Dedifferentiated amniotic fluid mesenchymal stem cell (primary cell): ENCODE measurements at regions not wholly inside any gene's neighbourhood (a gene's known extent, or its start where the extent isn't known, plus 50 kb on each side); places are given as distances from the start of the nearest gene placed in this dataset.
"Not testable (repeated sequence)": the region's sequence is repeated elsewhere in the genome, so short reads cannot be mapped to it uniquely, and the experiment has no call there.

ENCODE experiments used
- DNase-seq: peaks from one replicate; pipeline ENCODE4 v3.0.0-alpha.2; 2016; ENCODE audit errors: extremely low spot score

DNA sequence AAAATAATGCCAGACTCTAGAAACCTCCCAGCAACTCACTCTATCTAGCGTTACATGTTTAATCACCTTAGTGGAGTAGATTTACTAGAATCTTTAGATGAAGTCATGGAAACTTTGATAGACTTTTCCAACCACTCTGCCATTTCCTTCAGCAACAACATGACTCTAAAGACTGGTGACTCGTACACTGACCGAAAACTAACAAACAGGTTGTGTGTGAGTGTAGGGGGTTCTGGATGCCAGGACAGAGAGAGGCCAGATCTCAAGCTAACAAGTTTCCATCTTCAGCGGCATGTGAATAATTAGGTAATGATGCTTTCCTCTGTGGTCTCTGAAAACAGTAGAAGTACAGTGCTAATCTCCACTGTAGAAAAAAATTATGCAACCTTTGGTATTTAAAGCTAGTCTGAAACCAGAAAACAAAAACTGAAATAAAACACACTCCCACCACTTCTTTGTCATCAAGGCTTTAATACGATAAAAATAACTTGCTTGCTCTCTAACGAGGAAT, 286.4 kb downstream of the PRDM5 start:
- no peak for DNase-seq

DNA sequence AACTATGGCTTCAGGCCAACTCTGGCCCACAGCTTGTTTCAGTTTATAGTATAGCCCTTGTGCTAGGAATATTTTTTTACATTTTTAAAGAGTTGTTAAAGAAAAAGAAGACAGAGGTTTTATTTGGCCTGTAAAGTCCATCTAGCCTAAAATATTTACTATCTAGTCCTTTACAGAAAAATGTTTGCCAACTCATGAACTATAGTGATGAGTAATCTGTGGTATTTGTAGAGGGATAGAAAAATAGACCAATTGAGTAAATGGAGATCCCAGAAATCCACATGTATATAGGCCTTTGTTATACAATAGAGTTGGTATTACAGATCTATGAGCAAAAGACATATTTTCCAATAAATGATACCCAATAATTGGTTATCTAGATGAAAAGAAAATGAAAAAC, 288.7 kb downstream of the PRDM5 start:
- no peak for DNase-seq

DNA sequence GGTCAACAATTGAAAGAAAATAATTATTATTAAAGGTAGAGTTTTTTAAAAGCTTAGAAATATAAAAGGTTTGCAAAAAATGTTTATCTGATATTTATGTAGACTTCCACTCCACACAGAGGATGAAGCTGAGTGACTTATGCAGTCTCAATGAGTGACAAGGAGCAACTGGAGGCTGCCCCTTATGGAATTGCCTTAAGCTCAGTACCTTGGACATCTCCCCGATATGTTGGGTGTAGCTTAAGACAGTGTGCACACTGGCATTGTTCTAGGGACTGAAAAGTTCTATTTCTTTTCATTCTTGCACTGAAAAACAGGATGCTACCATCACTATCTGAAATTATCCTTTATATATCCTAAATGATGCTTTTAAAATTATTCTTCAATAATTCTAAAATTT, 292.1 kb downstream of the PRDM5 start:
- DNase-seq, result no peak

DNA sequence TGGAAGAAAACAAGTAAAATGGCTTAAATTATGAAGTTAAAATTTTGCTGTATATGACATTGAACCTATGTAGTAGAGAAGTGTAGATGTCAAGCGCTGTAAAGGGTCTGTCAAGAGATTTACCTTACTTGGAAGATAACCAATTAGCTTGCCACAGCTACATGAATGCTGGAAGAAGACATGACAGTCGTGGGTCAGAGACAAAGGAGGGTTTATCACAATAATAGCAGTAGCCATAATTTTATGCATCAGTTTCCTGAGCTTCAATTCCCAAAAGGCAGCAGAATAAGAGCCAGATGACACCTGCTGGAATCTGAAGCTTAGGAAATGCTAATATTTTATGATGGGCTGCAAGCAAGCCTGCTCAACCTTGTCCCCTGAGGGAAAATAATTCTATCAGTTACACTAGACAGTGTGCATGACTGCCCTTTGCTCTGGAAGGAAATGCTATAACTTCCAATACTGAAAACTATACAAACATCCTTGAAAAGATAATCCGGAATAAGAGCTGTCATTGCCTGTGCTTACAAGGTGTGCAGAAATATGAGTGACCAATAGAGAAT, 292.9 kb downstream of the PRDM5 start:
- DNase-seq, result no peak

DNA sequence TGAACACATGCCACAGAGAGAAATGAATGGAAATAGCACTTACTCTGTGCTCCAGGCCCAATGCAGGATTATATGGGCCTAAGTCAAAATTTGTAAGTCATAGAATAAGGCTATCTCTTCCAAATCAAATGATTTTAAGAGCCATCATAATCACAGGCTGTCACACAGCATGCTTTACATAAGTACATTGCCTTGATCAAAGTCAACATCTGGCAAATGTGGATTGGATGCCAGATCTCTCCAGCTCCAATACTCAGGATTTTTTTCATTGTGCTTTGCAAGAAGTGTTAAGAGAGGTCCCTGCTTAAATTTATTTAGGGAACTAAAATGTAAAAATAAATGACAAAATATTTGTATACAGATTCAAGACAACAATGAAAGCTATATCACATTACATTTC, 299.9 kb downstream of the PRDM5 start:
- DNase-seq, result no peak

DNA sequence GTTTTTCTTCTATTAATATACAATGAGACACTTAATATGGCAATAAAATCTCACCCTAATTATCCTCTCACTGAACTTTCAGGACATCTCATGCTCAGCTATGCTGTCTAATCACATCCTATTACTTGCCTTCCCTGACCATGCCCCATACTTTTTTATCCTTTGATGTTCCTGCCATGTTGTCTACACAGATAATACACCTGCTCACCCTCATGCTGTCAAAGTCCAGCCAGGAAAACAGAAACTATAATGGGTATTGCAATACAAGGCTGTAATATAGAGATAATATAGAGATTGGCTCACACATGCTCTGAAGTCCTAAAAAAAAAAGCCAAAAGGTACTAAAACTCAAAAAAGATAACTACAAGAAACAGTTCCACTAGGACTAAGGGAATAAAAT, 305.4 kb downstream of the PRDM5 start:
- DNase-seq, result no peak

DNA sequence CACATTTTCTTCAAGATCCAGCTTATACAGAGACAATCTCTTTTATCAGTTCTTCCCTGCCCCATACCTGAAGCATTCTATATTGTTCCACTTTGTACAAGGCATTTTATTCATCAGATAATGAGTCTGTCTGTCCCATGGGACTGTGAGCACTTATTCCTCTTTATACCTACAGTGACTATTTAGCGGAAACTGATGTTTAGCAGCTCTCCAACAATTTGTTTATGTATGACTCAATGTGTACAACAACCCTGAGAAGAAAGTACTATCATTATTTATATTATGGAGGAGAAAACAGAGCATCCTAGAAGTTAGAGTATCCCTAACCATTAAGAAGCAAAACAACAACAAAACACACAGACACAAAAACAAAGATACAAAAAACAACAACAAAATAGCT, 306.5 kb downstream of the PRDM5 start:
- DNase-seq, result no peak

DNA sequence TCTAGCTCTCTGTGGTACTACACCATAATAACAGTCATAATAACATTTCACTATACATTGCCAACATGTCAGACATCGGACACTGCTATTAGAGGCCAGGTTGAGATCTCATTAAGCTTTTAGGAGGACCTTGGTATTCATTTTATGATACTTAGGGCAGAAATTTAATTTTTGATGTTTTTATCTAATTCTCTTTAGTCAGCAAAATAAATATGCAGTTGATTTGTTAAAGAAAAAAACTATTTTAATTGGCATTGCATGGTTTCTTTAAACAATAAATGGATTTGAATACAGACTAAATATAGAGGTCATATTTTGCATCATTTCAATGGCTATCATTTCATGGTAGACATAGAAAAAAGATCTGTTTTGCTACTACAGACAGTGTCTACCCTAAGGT, 308.7 kb downstream of the PRDM5 start:
- no peak for DNase-seq

DNA sequence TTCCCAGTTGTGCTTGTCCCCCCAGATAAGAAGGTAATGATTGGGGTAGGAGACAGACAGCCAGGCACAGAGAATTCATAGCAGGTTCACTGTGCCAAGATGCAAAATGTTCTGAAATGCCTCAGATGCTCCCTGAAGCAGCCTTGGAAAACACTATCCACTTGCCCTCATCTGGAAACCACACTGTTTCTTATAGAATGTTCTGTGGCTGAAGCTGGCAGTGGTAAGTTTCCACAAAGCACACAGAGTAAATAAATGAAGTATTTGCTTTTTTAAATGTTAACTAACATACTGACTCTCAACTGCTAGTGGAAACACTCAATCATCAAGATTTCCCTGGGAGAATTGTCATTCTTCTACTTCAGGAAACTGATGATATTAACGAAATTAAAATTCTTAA, 311.4 kb downstream of the PRDM5 start:
- DNase-seq, result no peak

DNA sequence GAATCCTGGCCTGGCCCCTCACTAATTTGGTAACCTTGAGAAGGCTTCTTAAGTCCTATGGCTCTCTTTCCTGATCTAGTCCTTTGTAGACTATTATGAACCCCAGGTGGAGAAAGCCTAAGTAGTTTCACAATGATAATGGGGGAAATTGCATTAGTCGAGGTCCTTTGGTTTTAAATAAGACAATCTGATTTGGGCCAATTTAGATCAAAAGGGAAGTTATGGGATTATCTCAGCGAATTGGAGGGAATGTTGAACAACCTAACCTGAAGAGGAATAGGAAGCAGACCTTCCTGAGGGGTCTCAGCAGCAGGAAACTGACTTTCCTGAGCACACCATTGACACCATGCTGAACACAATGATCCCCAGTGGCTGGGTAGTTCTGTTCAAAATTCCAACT, 331.5 kb downstream of the PRDM5 start:
- no peak for DNase-seq

DNA sequence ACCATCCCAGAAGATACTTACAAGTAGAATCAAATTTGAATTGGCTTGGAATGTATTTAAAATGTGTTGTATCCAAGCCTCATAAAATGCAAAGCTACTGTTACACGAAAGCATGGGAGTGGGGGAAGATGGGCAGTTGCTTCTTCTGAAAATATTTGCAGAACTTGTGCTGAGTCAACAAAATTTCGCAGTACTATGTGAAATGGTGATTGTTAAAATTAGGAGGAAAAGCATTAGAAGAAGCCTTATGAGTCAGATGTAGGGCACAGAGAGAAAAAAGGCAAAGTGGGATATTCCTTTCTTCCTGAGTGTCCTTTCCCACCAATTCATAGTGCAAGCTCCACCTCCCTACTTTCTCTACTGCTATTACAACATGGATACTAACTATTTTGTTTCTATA, 332.7 kb downstream of the PRDM5 start:
- DNase-seq, result no peak

DNA sequence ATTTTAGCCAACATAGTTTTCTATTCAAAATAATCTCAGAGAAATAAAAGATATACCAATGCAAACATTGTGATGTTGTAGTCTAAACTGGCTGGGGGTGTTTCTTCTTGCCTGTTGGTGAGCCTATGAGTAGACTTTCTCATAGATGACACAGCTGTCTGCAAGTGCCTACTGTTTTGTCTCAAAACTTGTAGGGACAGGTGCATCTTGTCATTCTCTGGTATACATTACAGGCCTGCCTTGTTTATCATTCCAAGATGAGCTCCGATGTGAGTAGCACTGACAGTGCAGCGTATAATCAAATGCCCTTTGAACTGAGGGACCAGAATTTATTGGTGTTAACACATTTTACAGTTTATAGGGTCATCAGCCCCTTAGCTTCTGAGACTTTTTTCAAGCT, 353.8 kb downstream of the PRDM5 start:
- no peak for DNase-seq

DNA sequence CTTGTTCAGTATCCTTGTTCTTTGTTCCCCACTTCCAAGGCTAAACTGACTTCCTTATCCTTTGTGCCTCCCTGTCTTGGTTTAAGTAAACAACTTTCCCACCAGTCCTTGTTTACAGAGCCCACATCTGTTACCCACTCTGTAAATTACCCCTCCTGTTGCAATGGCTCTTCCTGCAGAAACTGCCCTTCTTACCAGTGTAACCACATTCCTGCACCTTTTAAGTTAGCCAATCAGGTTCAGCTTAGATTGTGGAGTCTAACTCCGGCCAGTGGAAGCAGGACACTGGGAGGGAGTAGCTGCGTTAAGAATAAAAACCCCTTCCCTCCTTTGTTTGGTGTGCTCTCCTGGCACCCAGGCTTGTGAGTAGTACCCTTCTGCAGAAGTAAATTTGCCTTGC, 360.9 kb downstream of the PRDM5 start:
- DNase-seq, result no peak

DNA sequence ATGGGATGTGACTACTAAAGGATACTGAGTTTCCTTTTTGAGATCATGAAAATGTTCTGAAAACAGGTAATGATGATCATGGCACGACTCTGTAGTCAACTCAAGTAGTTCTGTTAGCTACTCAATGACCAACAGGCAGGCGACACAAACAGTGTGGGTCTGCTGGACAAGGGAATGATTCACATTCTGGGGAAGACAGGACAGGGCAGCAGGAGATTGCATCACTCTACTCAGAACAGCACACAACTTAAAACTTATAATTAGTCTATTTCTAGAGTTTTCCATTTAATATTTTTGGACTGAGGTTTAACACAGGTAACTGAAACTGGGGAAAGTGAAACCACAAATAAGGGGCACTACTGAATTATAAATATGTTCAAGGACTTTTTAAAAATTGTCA, 365.2 kb downstream of the PRDM5 start:
- DNase-seq, result peak; percentile 20

DNA sequence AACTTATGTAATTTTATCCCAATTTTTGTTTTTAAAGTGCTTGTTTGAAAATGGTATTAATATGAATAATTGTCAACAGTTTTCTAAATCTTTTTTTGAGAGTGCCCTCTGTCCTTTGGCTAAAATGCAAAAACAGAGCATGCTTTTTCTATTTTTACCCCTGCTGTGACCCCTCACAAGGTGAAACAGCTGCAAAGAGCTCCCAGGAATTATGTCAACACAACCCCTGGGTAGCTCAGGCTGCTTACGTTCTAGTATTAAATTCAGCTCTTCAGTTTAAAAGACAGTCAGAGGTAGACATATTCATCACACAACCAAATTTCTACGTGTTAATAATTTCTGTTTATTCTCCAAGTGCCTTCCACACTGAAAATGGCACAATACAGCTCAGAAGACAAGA, 367.5 kb downstream of the PRDM5 start:
- DNase-seq, result no peak

DNA sequence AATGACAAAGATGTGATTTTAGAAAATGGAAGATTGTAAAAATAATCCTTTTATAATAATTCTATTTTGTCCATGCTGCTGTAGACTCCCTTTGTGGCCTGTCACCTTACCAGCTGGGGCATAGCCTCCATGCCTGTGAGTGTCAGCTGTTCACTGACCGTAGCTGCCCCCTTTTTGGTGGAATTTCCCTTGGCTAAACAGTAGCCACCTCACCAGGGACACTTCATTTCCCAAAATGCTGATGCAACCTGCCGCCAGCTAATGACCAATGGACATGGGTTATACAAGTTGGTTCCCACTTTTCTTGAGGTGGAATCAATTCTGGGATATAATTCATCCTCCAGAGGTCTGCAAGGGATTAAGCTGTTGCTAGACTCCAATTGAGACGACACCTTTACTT, 368.4 kb downstream of the PRDM5 start:
- DNase-seq, result no peak

DNA sequence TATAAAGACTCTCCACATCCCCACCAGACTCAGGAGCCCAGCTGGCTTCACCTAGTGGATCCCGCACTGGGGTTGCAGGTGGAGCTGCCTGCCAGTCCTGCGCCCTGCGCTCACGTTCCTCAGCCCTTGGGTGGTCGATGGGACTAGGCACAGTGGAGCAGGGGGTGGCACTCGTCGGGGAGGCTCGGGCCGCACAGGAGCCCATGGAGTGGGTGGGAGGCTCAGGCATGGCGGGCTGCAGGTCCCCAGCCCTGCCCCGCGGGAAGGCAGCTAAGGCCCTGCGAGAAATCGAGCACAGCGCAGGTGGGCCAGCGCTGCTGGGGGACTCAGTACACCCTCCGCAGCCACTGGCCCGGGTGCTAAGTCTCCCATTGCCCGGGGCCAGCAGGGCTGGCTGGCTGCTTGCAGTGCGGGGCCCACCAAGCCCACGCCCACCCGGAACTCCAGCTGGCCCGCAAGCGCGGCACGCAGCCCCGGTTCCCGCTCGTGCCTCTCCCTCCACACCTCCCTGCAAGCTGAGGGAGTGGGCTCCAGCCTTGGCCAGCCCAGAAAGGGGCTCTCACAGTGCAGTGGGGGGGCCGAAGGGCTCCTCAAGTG, 371.8 kb downstream of the PRDM5 start:
- DNase-seq, result not testable (repeated sequence)

DNA sequence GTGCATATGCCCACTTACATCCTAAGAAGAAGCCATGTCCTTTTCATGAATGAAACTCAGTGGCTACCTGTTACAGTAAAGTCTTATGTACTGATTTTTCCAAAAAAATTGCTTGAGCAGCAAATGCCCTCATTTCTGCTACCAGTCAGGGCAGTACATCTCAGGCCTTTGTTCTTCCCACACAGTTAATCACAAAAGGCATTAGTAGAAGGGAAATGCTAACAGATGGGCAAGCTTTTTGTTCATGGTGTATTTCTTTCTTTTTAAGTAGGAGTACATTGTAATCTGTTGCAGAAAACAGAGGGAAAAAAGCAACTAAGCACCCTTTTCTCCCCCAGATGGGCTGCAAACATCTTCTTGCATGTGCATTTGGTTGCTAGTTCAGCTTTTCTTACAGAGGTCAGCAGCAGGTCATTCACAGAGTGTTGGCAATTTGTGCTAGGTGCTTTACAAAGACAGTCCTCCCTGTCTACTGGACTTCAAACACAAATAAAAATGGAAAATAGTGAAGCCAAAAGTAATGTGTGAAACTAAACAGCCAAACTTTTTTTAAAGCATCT, 373.4 kb downstream of the PRDM5 start:
- DNase-seq, result no peak

DNA sequence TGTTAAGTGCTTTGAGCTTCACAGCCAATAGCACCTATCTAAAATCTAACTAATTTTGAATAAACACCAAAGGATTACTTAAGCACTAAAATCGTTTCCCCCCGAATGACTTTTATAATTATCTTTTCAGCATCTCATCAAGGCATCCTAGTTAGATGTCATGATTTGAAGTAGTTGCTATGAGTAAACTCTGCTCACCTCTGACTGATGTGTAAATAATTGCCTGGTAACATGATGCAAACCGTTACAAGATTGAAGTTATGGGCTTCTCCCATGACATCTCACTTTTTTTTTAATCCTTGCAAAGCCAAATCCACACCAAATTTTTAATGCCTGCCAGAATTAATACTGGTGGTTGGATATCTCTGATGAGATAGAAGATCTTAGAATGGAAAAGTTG, 377.1 kb downstream of the PRDM5 start:
- no peak for DNase-seq

DNA sequence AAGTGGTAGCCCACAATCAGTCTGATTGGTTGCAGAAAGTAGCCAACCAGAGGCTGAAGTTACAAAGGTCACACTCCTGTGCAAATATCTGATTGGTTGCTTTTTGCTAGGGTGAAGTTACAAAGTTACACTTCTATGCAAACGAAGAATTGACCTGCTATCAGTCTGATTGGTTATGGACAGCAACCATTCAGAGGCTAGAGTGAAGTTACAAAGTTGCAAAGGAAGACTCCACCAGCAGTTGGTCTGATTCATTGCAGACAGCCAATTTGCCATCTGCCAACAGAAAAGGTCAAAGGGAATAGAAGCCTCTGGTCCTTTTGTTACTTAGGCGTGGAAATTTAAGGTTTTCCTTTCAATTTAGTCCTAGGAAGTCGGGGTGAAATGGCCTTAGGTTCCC, 377.7 kb downstream of the PRDM5 start:
- DNase-seq, result no peak

DNA sequence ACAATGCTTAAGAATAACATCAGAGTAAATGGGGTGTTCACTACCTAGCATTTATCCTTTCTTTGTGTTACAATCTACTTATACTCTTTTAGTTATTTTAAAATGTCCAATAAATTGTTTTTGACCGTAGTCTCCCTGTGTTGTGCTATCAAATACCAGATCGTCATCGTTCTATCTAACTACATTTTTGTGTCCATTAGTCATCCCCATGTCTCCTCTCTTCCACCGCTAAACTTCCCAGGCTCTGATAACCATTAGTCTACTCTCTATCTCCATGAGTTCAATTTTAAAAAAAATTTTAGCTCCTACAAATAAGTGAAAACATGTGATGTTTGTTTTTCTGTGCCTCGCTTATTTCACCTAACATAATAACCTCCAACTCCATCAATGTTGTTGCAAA, 381.9 kb downstream of the PRDM5 start:
- no peak for DNase-seq

DNA sequence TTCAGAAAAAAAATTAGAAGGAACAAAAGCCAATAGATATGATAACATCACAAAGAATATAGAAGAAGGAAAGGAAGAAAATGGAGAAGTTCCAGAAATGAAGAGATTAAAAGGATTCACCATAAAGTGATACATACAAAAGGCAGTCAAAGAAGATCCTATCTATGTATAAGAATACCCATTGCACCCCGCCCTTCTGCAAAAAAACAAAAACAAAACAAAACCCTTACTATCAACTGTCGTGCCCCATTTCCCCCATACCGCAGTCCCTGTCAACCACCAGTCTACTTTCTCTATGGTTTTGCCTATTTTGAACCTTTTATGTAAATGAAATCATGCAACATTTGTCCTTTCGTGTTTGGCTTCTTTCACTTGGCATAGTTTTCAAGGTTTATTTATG, 385.6 kb downstream of the PRDM5 start:
- DNase-seq, result no peak

DNA sequence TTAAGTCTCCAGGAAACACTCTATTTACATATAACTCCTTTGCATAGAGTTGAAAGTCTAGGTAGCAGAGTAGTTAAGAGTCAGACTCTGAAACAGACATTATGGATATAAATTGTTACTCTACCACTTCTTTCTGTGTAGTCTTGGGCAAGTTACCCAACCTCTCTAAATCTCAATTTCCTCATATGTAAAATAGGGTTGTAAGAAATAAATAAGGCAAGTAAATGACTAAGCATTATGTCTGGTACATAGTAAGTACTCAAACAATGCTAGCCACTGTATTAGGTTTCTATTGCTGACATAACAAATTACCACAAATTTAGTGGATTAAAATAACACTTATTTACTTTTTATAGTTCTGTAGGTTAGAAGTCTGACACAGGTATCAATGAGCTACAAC, 394.1 kb downstream of the PRDM5 start:
- no peak for DNase-seq

DNA sequence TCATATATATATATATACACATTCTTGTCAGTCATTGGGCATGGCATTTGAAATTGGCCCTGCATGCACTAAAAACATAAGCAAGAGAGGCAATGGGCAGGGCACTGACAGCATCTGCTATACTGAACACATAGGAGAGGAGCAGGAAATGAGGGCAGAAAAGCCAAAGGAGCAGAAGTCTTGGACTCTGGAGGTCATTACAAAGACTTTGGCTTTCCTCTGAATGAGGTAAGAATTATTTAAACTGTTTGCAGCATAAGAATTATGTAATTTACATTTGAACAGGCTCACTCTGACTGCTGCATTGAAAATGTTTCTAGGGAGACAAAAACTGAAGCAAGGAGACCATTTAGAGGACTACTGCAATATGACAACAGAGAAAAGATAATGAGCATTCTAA, 396.5 kb downstream of the PRDM5 start:
- DNase-seq, result no peak
